NCI-H187 treated with DMSO at 0.1 percent for 48 hours (cell line): ENCODE measurements at regions not wholly inside any gene's neighbourhood (a gene's known extent, or its start where the extent isn't known, plus 50 kb on each side); places are given as distances from the start of the nearest gene placed in this dataset.

Experiments used
- DNase-seq: peaks from one replicate; lab custom pipeline; 2025; lab: John Stamatoyannopoulos, UW

- DNase-seq, result no peak
Measured at GRCh38 chr2:43032213-43033015, 194.0 kb downstream of the ZFP36L2 start.

- DNase-seq, result no peak
Measured at GRCh38 chr2:43031471-43032212, 194.8 kb downstream of the ZFP36L2 start.

GRCh38 chr2:43030551-43031307, 195.7 kb downstream of the ZFP36L2 start:
- no peak for DNase-seq

GRCh38 chr2:43029186-43029585, 197.2 kb downstream of the ZFP36L2 start:
- no peak for DNase-seq

- no peak for DNase-seq
Measured at GRCh38 chr2:43028188-43028587, 198.2 kb downstream of the ZFP36L2 start.

DNA sequence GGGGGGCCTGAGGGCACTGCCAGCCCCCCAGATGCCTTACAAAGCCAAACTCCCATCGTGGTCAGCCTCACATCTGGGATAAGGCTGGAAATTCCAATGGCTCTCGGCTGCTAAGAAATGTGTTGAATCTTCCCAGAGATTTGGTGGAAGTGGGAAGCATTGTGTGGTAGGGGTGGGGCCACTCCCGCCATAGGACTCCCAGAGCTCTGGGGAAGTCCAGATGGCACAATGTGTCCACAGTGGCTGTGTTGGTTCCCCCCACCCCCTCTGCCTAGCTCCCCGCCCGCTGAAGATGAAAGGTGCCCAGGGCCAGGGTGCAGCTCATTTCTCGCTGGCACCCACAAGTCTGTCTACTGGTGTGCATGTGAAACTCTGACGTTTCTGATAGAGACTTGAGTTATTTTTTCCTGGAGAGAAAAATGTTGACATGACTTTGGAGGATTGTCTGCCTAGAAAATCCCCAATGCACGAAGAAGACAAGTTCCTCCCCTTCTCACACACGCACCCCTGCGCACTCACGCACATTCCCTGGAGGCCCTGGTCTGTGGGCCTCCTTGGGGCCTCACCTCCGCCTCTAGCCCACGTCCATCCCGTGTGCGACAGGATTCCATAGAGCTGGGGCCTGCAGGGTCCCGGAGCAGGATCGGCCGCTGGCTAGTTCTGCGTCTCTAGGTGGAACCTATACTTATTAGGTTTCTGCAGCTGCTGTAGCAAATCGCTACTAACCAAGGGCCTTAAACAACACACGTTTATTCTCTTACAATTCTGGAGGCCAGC, 199.1 kb downstream of the ZFP36L2 start:
- no peak for DNase-seq

- no peak for DNase-seq
Measured at GRCh38 chr2:43026426-43027096, 199.8 kb downstream of the ZFP36L2 start.

- DNase-seq, result no peak
Measured at GRCh38 chr2:43025709-43026295, 200.6 kb downstream of the ZFP36L2 start.

- DNase-seq, result no peak
Measured at GRCh38 chr2:43024515-43025011, 201.8 kb downstream of the ZFP36L2 start.

DNA sequence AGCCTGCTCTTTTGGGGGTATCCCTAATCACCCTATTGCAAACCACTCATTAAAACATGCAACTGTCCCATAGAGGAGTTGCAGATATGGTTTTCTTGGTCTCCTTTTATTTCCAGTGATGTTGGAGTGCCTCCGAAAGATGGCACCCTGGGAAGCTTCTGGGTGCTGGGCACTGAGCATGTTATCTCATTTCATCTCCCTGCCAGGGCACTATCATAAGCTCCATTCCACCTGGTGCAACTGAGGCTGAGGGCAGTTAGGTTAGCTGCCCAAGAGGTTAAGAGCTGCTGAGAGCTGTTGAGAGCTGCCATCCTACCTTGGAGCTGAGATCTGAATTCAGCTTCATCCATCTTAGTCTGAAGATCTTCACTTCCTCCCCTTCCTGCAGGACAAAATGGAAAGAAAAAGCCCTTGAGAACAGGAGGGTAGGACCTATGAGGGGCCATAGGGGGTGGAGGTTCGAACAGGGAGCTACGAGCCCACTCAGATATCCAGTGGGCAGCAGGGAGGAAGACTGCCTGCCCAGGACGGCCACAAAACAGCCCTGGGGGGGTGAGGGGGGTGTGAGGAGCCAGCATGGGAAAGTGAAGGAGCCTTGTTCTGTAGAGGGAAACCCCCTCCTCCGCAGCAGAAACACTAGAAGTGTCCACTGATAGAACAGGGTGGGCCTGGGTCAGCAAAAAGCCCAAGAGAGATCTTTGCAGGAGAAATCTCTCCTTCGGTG, 202.5 kb downstream of the ZFP36L2 start:
- no peak for DNase-seq

- DNase-seq, result no peak
Measured at GRCh38 chr2:43022896-43023295, 203.5 kb downstream of the ZFP36L2 start.

DNA sequence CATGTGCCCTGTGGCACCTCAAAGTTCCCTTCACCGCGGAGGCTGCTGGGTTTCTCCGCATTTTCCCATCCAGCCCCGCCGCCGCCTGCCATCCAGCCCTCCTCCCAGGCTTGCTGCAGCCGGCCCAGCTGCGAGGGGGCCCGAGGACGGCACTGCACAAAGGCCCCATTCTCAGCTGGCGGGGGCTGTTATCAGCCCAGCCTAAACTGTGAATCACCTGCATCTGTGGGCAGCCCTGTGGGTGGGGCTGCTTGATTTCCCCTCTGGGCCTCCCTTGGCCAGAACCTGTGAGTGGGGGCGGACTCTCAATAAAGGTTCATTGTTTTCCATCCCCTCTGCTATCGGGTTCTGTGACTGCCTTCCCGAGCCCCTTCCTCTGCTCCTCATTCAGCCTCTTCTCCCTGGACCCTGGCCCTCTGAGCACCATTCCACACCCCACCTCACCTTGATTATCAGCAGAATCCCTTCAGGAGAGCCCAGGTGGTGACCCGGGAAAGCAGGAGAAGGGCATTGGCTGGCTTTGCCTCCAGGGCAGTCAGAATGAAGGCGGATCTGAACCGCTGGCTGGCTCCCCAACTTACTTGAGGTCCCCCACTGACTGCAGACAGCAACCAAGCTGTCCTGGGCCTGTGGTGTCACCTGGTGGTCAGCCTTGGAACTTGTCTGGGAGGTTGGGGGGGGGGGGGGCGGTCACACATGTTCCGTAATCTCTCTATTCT, 204.5 kb downstream of the ZFP36L2 start:
- DNase-seq, result no peak

DNA sequence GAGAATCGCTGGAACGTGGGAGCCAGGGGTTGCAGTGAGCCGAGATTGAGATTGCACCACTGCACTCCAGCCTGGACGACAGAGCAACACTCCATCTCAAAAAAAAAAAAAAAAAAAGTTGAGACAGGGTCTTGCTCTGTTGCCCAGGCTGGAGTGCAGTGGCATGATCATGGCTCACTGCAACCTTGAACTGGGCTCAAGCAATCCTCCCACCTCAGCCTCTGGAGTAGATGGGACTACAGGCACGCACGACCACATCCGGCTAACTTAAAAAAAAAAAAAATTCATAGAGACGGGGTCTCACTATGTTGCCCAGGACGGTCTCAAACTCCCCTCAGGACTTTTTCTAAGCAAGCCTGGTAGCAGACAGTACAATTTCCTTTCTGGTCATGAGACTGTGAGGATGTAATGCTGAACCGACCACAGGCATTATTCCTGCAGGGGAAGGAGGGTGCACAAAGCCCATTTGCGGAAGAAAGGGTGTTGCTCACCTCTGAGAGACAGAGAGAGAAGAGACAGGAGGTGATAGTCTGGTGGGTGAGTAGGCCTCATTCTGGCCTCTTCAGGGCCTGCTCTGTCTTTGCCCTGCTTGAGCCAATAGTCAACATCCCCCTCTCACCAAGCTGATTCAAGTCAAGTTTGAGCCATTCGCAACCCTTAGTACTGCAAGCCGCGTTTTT, 205.3 kb downstream of the ZFP36L2 start:
- DNase-seq, result no peak

GRCh38 chr2:43020296-43020695, 206.1 kb downstream of the ZFP36L2 start:
- no peak for DNase-seq

DNA sequence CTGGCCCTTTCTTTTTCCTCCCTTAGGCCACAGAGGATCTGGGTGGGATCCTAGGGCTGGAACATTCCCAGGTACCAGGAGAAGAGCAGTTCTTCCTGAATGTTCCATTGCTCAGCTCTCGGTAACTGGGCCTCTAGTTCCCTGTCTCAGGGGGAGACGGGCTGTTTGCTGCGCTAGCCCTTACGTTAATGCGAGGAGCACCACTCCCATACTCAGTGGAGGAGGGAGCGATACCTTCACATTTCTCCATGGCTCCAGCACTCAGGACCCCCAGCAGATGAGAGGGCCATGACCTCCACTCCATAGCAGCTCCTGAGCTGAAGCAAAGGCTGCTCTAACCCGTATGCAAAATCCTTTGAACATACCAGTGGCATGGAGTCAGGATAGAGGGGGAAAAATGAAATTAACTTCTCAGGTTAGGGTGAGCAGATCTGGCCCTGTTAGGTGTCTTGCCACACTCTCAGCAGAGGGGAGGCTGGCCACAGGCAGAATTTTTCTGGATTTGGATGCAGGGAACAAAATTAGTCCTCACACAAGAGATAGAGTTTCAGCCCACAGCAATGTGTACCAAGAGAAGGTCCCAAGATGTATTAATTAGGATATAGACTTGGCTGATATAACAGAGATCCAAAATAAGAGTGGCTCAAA, 206.7 kb downstream of the ZFP36L2 start:
- no peak for DNase-seq

DNA sequence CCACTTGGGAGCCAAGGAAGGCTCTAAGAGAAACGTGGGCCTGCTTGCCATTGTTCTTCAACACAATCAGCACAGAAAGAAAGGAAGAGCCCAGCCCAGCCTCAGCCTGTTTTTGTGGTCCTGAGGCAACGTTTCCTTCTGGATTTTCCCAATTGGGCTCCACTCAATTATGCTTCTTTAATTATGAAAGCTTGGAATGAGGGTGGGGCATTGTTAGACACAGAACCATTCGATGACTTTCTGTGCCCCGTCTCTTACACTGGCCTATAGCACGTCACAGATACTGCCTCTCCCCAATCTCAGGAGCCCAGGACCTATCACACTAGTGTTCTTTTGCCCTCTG, 207.4 kb downstream of the ZFP36L2 start:
- no peak for DNase-seq

- no peak for DNase-seq
Measured at GRCh38 chr2:43018179-43019024, 208.0 kb downstream of the ZFP36L2 start.
